Right lobe of liver (tissue), 6 donors: ENCODE measurements at regions not wholly inside any gene's neighbourhood (a gene's known extent, or its start where the extent isn't known, plus 50 kb on each side); places are given as distances from the start of the nearest gene placed in this dataset.

ENCODE experiments used
- ATAC-seq, 4 donors: fragments of 200-7000 bp; cut with Tn5 transposase; one replicate each; pipeline ENCODE4 v1.9.1; 2020; ENCODE audit warnings: mild to moderate bottlenecking in 4 of 4, moderate library complexity in 4 of 4
- DNase-seq, 3 donors: peaks; one replicate each; pipeline ENCODE4 v3.0.0-alpha.2; 2020
- H3K27ac ChIP-seq, 3 donors: fragments of 200-600 bp; one replicate each; pipeline ENCODE4 v1.8.0; 2022
- H3K27me3 ChIP-seq, 2 donors: fragments of 200-600 bp; one replicate each; pipeline ENCODE4 v1.8.0; 2022
- H3K36me3 ChIP-seq, 4 donors: fragments of 200-600 bp; sonication (generic) in 1 of 4; one replicate each; pipeline versions ENCODE4 v1.5.1 to v1.8.0; 2017 to 2022; ENCODE audit warnings: control low read depth in 1 of 4
- H3K4me1 ChIP-seq, 4 donors: fragments of 200-600 bp; sonication (generic) in 1 of 4; one replicate each; pipeline versions ENCODE4 v1.5.1 to v1.8.0; 2017 to 2022; ENCODE audit warnings: control low read depth in 1 of 4
- H3K4me3 ChIP-seq, 3 donors: fragments of 200-600 bp; one replicate each; pipeline ENCODE4 v1.8.0; 2022
- H3K9me3 ChIP-seq, 4 donors: fragments of 200-600 bp; sonication (generic) in 1 of 4; one replicate each; pipeline versions ENCODE4 v1.5.1 to v1.8.0; 2017 to 2022; ENCODE audit warnings: control low read depth in 1 of 4
- POLR2A ChIP-seq: fragments of 450-650 bp; IDR thresholded peaks from one replicate; pipeline ENCODE4 v1.6.1; 2017; ENCODE audit warnings: antibody characterized with exemption, mild to moderate bottlenecking
- WGBS: methylation state at CpG from one replicate; pipeline ENCODE4 v1.1.6; 2018; ENCODE audit warnings: low coverage, low lambda C conversion rate; ENCODE audit not compliant: insufficient coverage; ENCODE audit errors: missing lambda C conversion rate; 5-methylcytosine and 5-hydroxymethylcytosine counted together
- intact Hi-C, 2 donors: fragments of 100-400 bp; cut with DNase I; formaldehyde crosslinking; loops; one replicate each; pipeline versions ENCODE4 v1.11.2 to v1.14.1; 2022
- TF ChIP-seq, protein P1 (sequence below), 4 donors: fragments of 200-600 bp in 3 of 4; fragments of 450-650 bp in 1 of 4; IDR thresholded peaks; one replicate each; pipeline versions ENCODE4 v1.5.1 to v1.8.0; 2016 to 2022; ENCODE audit warnings: antibody characterized with exemption in 4 of 4, mild to moderate bottlenecking in 2 of 4
- donor health status: DM: no; HTN: yes; CAD: no.
- donor health status: DM: no; HTN: no; CAD: no.
- donor health status: DM: no; HTN: no; CAD: no.
- donor health status: DM: no; HTN: yes; CAD: no.
- donor health status: DM: no; HTN: yes; CAD: no.

DNA sequence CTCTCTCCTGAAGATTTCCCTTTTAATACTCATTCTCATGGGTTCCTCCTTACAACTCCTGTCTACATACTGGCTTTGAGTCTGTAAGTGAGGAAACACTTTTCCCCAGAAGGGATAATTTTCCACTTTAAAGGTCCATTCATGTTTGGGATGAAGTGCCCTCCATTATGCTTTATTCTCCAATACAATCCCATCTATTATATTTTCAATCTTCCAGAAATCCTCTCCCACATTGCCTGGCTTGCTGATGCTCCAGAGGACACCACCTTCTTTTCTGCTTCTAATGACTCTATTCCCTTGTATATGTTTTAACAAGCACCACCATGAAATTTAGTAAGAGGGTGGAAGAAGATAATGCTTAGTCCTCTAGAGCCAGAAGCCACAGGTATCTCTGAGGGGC is 92.7 kb upstream of the NBEA start:
- TF ChIP-seq POLR2A, result no peak
- TF ChIP-seq, protein P1, sequence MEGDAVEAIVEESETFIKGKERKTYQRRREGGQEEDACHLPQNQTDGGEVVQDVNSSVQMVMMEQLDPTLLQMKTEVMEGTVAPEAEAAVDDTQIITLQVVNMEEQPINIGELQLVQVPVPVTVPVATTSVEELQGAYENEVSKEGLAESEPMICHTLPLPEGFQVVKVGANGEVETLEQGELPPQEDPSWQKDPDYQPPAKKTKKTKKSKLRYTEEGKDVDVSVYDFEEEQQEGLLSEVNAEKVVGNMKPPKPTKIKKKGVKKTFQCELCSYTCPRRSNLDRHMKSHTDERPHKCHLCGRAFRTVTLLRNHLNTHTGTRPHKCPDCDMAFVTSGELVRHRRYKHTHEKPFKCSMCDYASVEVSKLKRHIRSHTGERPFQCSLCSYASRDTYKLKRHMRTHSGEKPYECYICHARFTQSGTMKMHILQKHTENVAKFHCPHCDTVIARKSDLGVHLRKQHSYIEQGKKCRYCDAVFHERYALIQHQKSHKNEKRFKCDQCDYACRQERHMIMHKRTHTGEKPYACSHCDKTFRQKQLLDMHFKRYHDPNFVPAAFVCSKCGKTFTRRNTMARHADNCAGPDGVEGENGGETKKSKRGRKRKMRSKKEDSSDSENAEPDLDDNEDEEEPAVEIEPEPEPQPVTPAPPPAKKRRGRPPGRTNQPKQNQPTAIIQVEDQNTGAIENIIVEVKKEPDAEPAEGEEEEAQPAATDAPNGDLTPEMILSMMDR (IDR thresholded peaks at IDR 0.05), result no peak
- H3K27ac ChIP-seq, result no peak overlapping the region
- H3K4me1 ChIP-seq, result no peaks in the 10 kb centered on the region
- no peaks in the 10 kb centered on the region for H3K36me3 ChIP-seq
- DNase-seq (no peak), ATAC-seq (no peak)
- H3K9me3 ChIP-seq, result no peaks in the 10 kb centered on the region
- no peaks in the 10 kb centered on the region for H3K27me3 ChIP-seq
- no peak overlapping the region for H3K4me3 ChIP-seq
- intact Hi-C loops, result no loop called here

DNA sequence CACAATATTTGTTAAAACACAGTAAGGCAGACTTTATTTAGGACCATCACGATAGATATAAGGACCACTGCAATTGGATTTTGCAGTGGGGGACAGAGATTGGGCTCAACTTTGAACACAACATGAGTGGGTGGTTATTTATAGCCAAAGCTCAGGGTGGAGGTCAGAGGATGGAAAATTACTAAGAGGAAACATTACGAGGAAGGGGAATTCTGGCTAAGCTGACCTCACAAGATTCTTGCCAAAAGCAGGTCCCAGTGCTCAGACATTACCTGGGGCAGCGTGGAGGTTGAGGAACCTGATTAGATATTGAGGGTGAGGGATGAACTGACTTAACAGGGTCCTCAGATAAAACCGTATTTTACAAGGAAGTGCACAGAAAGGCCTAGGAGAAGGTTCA is 88.9 kb upstream of the NBEA start:
- H3K4me1 ChIP-seq, result no peaks in the 10 kb centered on the region
- intact Hi-C loops, result no loop called here
- no peaks in the 10 kb centered on the region for H3K36me3 ChIP-seq
- WGBS, result 63% methylated on average over 4 of the region's 4 CpGs
- no peak for DNase-seq
- H3K4me3 ChIP-seq, result no peak overlapping the region
- H3K9me3 ChIP-seq, result no peaks in the 10 kb centered on the region
- TF ChIP-seq POLR2A, result no peak
- TF ChIP-seq, protein P1 (IDR thresholded peaks at IDR 0.05), result no peak
- no peaks in the 10 kb centered on the region for H3K27me3 ChIP-seq
- no peak overlapping the region for H3K27ac ChIP-seq
- no peak for ATAC-seq

DNA sequence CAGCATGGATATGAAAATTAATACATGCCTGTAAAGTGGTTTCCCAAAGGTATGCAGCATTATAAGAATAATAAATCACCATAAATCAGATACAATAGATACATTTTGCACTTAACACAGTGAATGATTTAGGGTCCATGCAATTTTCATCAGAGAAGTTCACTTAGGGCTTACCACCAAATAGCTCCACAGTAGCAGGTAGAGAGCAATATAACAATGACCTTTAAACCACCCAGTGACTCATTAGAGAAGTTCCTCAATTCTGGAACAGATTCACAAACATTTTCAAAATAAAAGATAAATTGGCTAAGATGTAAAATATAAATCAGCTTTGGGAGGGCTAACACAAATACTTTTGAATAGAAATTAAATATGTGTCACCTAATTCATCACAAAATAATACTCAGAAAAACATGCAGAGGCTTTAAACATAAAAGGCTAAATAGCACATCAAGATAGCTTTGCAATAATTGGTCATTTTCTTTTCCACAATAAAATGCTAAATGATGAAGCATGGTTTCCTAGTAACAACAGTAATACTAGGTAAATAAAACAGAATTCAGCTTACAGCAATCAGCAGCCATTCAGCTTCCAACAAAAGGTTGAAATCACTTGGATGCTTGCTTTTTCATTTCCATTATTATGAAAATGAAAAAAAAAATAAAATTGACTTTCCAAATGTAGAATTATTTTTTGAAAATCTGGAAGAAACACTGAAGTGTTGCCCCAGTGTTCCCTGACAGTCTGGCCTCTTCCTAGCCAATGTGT is 84.3 kb upstream of the NBEA start:
- ATAC-seq, result no peak
- no peak for DNase-seq
- Histone ChIP-seq H3K27me3 (no peaks in the 10 kb centered on the region), H3K4me1 (no peaks in the 10 kb centered on the region), H3K36me3 (no peaks in the 10 kb centered on the region), H3K27ac (no peak overlapping the region), H3K4me3 (no peak overlapping the region), H3K9me3 (no peaks in the 10 kb centered on the region)
- TF ChIP-seq, protein P1 (IDR thresholded peaks at IDR 0.05), result no peak
- TF ChIP-seq POLR2A, result no peak
- intact Hi-C loops, result no loop called here

DNA sequence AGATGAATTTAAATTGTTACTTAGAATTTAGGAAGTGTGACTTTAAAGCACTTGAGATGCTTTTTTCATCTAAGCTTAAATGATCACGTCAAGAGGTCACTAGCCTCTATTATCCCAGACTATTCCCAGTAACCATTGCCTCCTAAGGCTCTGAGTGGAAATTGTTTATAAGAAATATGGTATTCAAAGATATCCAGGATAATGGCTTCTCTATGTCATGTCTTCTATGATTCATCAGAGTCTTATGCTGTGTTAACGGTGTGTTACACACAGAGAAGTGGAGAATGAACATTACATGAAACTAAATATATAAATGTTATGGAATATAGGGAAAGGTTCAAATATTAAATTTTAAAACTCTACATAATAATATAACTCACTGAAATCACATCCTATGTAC is 79.8 kb upstream of the NBEA start:
- no peak for DNase-seq
- H3K9me3 ChIP-seq, result no peaks in the 10 kb centered on the region
- no peak for TF ChIP-seq POLR2A
- TF ChIP-seq, protein P1 (IDR thresholded peaks at IDR 0.05), result no peak
- WGBS, result 71% methylated on average over 2 of the region's 2 CpGs
- no peaks in the 10 kb centered on the region for H3K36me3 ChIP-seq
- intact Hi-C loops, result no loop called here
- no peaks in the 10 kb centered on the region for H3K4me1 ChIP-seq
- H3K27ac ChIP-seq, result no peak overlapping the region
- H3K4me3 ChIP-seq, result no peak overlapping the region
- H3K27me3 ChIP-seq, result no peaks in the 10 kb centered on the region
- no peak for ATAC-seq

DNA sequence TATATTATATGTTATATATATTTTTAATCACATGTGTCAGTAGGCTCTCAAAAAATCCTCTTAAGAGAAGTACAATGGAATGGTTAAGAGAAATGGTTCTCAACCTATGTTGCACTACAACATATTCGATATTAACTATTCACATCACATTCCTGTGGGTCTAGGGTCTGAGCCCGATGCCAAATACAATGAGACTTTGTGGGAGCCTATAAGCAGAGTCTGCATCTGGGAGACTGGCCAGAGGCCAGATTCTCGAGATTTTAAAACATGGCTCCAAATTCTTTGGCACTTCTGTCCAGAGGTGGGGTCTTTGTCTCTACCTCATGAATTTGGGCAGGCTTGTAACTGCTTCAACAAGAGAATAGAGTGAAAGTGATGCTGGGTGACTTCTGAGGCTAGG is 79.4 kb upstream of the NBEA start:
- DNase-seq (no peak), ATAC-seq (no peak)
- intact Hi-C loops, result no loop called here
- H3K4me3 ChIP-seq, result no peak overlapping the region
- no peaks in the 10 kb centered on the region for H3K4me1 ChIP-seq
- no peaks in the 10 kb centered on the region for H3K36me3 ChIP-seq
- H3K9me3 ChIP-seq, result no peaks in the 10 kb centered on the region
- TF ChIP-seq, protein P1 (IDR thresholded peaks at IDR 0.05), result no peak
- TF ChIP-seq POLR2A, result no peak
- 76% methylated on average over 3 of the region's 3 CpGs for WGBS
- H3K27ac ChIP-seq, result no peak overlapping the region
- no peaks in the 10 kb centered on the region for H3K27me3 ChIP-seq
